Glutamatergic neuron (in vitro differentiated cells): ENCODE measurements at regions not wholly inside any gene's neighbourhood (a gene's known extent, or its start where the extent isn't known, plus 50 kb on each side); places are given as distances from the start of the nearest gene placed in this dataset.

Experiments used
- DNase-seq: peaks from one replicate; pipeline ENCODE4 v3.0.0; 2022
- H3K27ac Mint-ChIP-seq: one replicate; pipeline ENCODE4 v1.8.0; 2020; ENCODE audit warnings: mild to moderate bottlenecking, mixed read lengths, inconsistent platforms; ENCODE audit not compliant: unreplicated experiment
- H3K27me3 Mint-ChIP-seq: one replicate; pipeline ENCODE4 v1.8.0; 2020; ENCODE audit warnings: mild to moderate bottlenecking, moderate library complexity, mixed read lengths, inconsistent platforms; ENCODE audit not compliant: unreplicated experiment
- H3K36me3 Mint-ChIP-seq: one replicate; pipeline ENCODE4 v1.8.0; 2020; ENCODE audit warnings: mild to moderate bottlenecking, mixed read lengths, inconsistent platforms; ENCODE audit not compliant: unreplicated experiment
- H3K4me1 Mint-ChIP-seq: one replicate; pipeline ENCODE4 v1.8.0; 2020; ENCODE audit warnings: mild to moderate bottlenecking, low read depth, mixed read lengths, inconsistent platforms; ENCODE audit not compliant: unreplicated experiment
- H3K4me3 Mint-ChIP-seq: one replicate; pipeline ENCODE4 v1.8.0; 2020; ENCODE audit warnings: mild to moderate bottlenecking, mixed read lengths, inconsistent platforms; ENCODE audit not compliant: unreplicated experiment
- H3K9me3 Mint-ChIP-seq: one replicate; pipeline ENCODE4 v1.8.0; 2020; ENCODE audit warnings: mild to moderate bottlenecking, moderate library complexity, mixed read lengths, inconsistent platforms; ENCODE audit not compliant: unreplicated experiment
- CTCF ChIP-seq: fragments of 200-600 bp; sonication (generic); IDR thresholded peaks from one replicate; pipeline ENCODE4 v1.5.0; 2021; ENCODE audit not compliant: partially characterized antibody, unreplicated experiment

DNA sequence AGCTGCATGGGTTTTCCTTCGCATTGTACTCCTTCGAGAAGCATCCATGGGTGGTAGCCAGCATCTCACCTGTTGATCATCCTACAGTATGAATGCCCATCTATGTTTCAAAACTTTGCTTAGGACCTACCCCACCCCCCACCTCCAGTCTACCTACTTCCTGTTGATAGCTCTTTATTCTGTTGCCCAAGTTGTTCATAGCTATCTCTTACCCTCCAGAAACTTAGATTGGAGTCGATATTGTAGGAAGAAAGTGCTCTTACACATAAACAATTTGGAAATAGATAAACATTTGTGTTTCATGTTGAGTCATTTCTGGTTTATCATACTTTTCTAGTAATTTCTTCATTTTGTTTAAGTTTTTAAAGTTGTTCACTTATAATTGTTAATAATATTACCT, 90.1 kb downstream of the FAS start:
- DNase-seq: no peak
- peaks cover 1% of the 10 kb centered on the region for H3K27me3 Mint-ChIP-seq
- no peak for TF ChIP-seq CTCF
- peaks cover 1% of the 10 kb centered on the region for H3K9me3 Mint-ChIP-seq
- H3K4me3 Mint-ChIP-seq: no peak overlapping the region
- no peak overlapping the region for H3K27ac Mint-ChIP-seq
- H3K36me3 Mint-ChIP-seq: no peaks in the 10 kb centered on the region
- H3K4me1 Mint-ChIP-seq: no peaks in the 10 kb centered on the region

DNA sequence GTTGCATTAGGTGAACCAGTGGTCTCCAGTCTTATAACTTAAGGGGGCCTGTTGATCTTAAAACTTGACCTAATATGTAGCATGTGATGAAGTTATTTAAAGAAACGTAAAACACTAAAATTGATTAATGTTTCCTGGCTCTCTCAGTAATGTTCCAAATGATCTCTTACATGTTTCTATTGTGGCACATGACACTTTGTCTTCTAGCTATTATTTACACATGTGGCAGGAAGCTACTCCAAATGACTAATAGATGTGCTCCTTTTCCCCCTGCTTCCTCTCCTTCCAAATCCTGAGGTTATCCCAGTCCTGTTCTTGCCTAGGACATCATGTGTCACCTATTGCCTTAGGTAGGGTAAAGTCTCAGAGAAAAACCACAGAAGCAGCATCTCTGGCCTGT, 89.4 kb downstream of the FAS start:
- Mint-ChIP-seq H3K4me3 (no peak overlapping the region), H3K27me3 (peaks cover 1% of the 10 kb centered on the region), H3K27ac (no peak overlapping the region), H3K4me1 (no peaks in the 10 kb centered on the region), H3K9me3 (peaks cover 1% of the 10 kb centered on the region), H3K36me3 (no peaks in the 10 kb centered on the region)
- no peak for DNase-seq
- no peak for TF ChIP-seq CTCF

DNA sequence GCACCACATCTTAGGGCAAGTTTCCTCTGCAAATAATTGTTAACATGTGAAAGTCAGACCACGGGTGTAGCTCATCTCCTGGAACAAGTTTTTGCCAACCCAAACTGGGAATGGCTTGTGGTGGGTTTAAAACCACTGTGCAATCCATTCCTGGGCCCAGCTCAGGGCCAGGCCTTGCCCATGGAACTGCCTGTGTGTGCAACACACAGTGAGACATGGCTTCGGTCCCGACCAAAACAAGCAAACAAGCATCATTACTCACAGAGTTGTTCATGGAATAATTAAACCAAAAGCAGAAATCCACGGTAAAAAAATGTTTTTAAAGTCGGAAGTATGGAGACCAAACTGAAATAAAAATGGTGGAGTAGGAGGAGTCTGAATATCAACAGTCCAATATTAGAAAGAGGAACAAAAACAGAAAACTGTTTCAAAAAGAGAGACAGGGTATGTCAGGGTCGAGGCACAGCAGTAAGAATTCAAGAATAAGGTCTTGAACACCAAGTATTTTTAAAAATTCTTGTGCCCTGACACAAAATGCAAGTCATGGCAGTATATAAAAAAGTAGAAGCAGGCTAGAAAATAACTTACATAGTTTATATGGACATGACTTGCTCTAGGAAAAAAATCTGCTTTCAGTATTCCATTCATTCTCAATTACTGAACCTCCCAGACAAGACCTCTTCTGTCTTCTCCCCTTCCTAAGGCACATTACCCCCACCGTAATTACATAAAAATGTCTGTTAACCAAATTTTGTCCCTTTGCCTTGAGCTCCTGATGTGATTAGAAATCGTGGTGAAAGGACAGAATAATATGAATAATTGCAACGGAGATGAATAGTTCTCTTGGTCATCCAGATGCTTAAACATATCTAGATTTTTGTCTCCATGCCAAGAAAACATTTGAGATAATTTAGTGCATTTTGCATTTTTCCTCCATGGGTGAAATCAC, 88.4 kb downstream of the FAS start:
- H3K4me3 Mint-ChIP-seq: no peak overlapping the region
- no peak for DNase-seq
- H3K4me1 Mint-ChIP-seq: peaks cover 7% of the 10 kb centered on the region
- H3K27ac Mint-ChIP-seq: no peak overlapping the region
- H3K36me3 Mint-ChIP-seq: no peaks in the 10 kb centered on the region
- no peak for TF ChIP-seq CTCF
- peaks cover 1% of the 10 kb centered on the region for H3K27me3 Mint-ChIP-seq
- H3K9me3 Mint-ChIP-seq: peaks cover 1% of the 10 kb centered on the region

DNA sequence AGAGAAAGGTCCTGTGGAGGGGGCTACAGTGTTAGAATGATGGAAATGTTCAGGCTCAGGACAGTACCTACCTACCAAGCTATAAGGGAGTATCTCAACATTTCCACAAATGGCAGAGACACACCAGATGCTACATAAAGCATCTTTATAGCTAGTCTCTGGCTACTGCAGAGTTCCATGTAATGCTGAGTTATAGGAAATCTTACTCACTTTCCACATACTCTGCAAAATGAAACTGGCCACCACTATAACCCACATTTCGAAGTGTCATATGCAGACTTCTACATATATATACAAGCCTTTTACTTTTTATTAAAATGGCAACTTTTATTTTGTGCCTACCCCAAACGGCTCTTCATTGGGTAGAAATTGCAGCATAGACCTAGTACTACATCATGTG, 85.5 kb downstream of the FAS start:
- Mint-ChIP-seq H3K27ac (no peak overlapping the region), H3K4me3 (no peak overlapping the region), H3K9me3 (peaks cover 1% of the 10 kb centered on the region), H3K4me1 (peaks cover 9% of the 10 kb centered on the region), H3K27me3 (peaks cover 1% of the 10 kb centered on the region), H3K36me3 (no peaks in the 10 kb centered on the region)
- no peak for DNase-seq
- TF ChIP-seq CTCF: no peak

GRCh38 chr10:89075631-89076030, 85.0 kb downstream of the FAS start:
- no peaks in the 10 kb centered on the region for H3K36me3 Mint-ChIP-seq
- no peak overlapping the region for H3K4me3 Mint-ChIP-seq
- H3K4me1 Mint-ChIP-seq: peaks cover 9% of the 10 kb centered on the region
- no peak for DNase-seq
- H3K9me3 Mint-ChIP-seq: peaks cover 1% of the 10 kb centered on the region
- no peak overlapping the region for H3K27ac Mint-ChIP-seq
- no peak for TF ChIP-seq CTCF
- H3K27me3 Mint-ChIP-seq: peaks cover 1% of the 10 kb centered on the region
